ENCODE measurements at regions not wholly inside any gene's neighbourhood (a gene's known extent, or its start where the extent isn't known, plus 50 kb on each side); places are given as distances from the start of the nearest gene placed in this dataset.
A peak's percentile ranks its signal among the peaks of the same experiment; 100 is the strongest.

- no peak for TF ChIP-seq REST (IDR thresholded peaks at IDR 0.05)
Observed at GRCh38 chr14:103217538-103217937, 94.3 kb downstream of the TNFAIP2 start (continued).

- H3K27ac ChIP-seq (ENCODE audit: low read depth in 1 of 2, low read length in 2 of 2): no peak overlapping the region
- 25% methylated on average over 92 of the region's 92 CpGs for WGBS
- peak overlapping the region in 1 of 3 donors; percentile 44 for H3K4me3 ChIP-seq (ENCODE audit: low read depth in 1 of 3, low read length in 3 of 3)
Observed at GRCh38 chr14:103220134-103220981, 97.1 kb downstream of the TNFAIP2 start.

GRCh38 chr14:103220982-103221641 is 97.9 kb downstream of the TNFAIP2 start:
- Histone ChIP-seq H3K4me1 (ENCODE audit: control insufficient read depth in 4 of 4, insufficient read depth in 4 of 4, low read length in 3 of 4) (peaks cover 0 to 6% (median 4%) of the 10 kb centered on the region in 4 donors), H3K27ac (ENCODE audit: low read depth in 1 of 2, low read length in 2 of 2) (no peak overlapping the region), H3K4me3 (ENCODE audit: low read depth in 1 of 3, low read length in 3 of 3) (peak overlapping the region in 1 of 3 donors; percentile 44), H3K27me3 (ENCODE audit: control insufficient read depth in 4 of 4, insufficient read depth in 4 of 4, low read length in 3 of 4) (no peaks in the 10 kb centered on the region), H3K36me3 (ENCODE audit: control insufficient read depth in 4 of 4, insufficient read depth in 3 of 4, low read depth in 1 of 4, low read length in 3 of 4) (no peaks in the 10 kb centered on the region), H3K9me3 (ENCODE audit: control insufficient read depth in 4 of 4, low read length in 3 of 4) (no peaks in the 10 kb centered on the region), H3K9ac (ENCODE audit: low read depth in 1 of 2, low read length in 2 of 2) (no peak overlapping the region)
- WGBS: 44% methylated on average over 30 of the region's 30 CpGs
- DNase-seq (ENCODE audit: low spot score): no peak
- TF ChIP-seq NR2F2 (IDR thresholded peaks at IDR 0.05) (no peak), TAF1 (conservative IDR thresholded peaks at IDR 0.05) (no peak), HNF4A (conservative IDR thresholded peaks at IDR 0.05) (no peak), MAX (IDR thresholded peaks at IDR 0.05) (no peak), FOXA2 (IDR thresholded peaks at IDR 0.05) (no peak), RAD21 (IDR thresholded peaks at IDR 0.05) (no peak), YY1 (IDR thresholded peaks at IDR 0.05) (no peak), JUND (IDR thresholded peaks at IDR 0.05) (no peak), FOXA1 (IDR thresholded peaks at IDR 0.05) (no peak), SP1 (IDR thresholded peaks at IDR 0.05) (no peak), HNF4G (IDR thresholded peaks at IDR 0.05) (no peak), ZBTB33 (IDR thresholded peaks at IDR 0.05) (no peak), REST (IDR thresholded peaks at IDR 0.05) (no peak)

More at GRCh38 chr14:103220134-103220981, 97.1 kb downstream of the TNFAIP2 start:
- Histone ChIP-seq H3K4me1 (ENCODE audit: control insufficient read depth in 4 of 4, insufficient read depth in 4 of 4, low read length in 3 of 4) (peaks cover 0 to 6% (median 4%) of the 10 kb centered on the region in 4 donors), H3K27me3 (ENCODE audit: control insufficient read depth in 4 of 4, insufficient read depth in 4 of 4, low read length in 3 of 4) (no peaks in the 10 kb centered on the region), H3K36me3 (ENCODE audit: control insufficient read depth in 4 of 4, insufficient read depth in 3 of 4, low read depth in 1 of 4, low read length in 3 of 4) (no peaks in the 10 kb centered on the region), H3K9me3 (ENCODE audit: control insufficient read depth in 4 of 4, low read length in 3 of 4) (no peaks in the 10 kb centered on the region), H3K9ac (ENCODE audit: low read depth in 1 of 2, low read length in 2 of 2) (no peak overlapping the region)
- TF ChIP-seq YY1 (IDR thresholded peaks at IDR 0.05) (no peak), SP1 (IDR thresholded peaks at IDR 0.05) (no peak), RXRA (IDR thresholded peaks at IDR 0.05) (no peak), GABPA (IDR thresholded peaks at IDR 0.05 in 1 of 2, conservative IDR thresholded peaks at IDR 0.05 in 1 of 2) (no peak), RAD21 (IDR thresholded peaks at IDR 0.05) (no peak), JUND (IDR thresholded peaks at IDR 0.05) (no peak), ATF3 (IDR thresholded peaks at IDR 0.05) (no peak)
- no peak for DNase-seq (ENCODE audit: low spot score)

Data from liver (tissue), 7 donors.